ENCODE measurements at regions not wholly inside any gene's neighbourhood (a gene's known extent, or its start where the extent isn't known, plus 50 kb on each side); places are given as distances from the start of the nearest gene placed in this dataset.

GRCh38 chr5:165560648-165561047 lies 2055.2 kb downstream of the MAT2B start:
- no peak overlapping the region for H3K4me2 ChIP-seq (ENCODE audit: insufficient read depth, low read length)
- no peak for TF ChIP-seq CTCF (IDR thresholded peaks at IDR 0.05; ENCODE audit: extremely low read depth, low read depth, low read length)
- H2AFZ ChIP-seq (ENCODE audit: low read length) = no peak overlapping the region
- no peaks in the 10 kb centered on the region for H4K20me1 ChIP-seq (ENCODE audit: insufficient read depth, low read length)
- H3K36me3 ChIP-seq (ENCODE audit: insufficient read depth, low read length) = no peaks in the 10 kb centered on the region
- H3K27ac ChIP-seq (ENCODE audit: low read depth, low read length) = no peak overlapping the region
- no peak overlapping the region for H3K4me3 ChIP-seq (ENCODE audit: insufficient read depth, low read length)
- no peaks in the 10 kb centered on the region for H3K27me3 ChIP-seq (ENCODE audit: insufficient read depth, low read length)
- no peaks in the 10 kb centered on the region for H3K9me3 ChIP-seq (ENCODE audit: low read depth, low read length)
- H3K79me2 ChIP-seq (ENCODE audit: insufficient read depth, low read length) = no peaks in the 10 kb centered on the region
- H3K4me1 ChIP-seq (ENCODE audit: insufficient read depth, low read length) = no peaks in the 10 kb centered on the region
- no peak for DNase-seq (ENCODE audit: insufficient read length, low spot score, missing footprints)

- no peak for TF ChIP-seq CTCF (IDR thresholded peaks at IDR 0.05; ENCODE audit: extremely low read depth, low read depth, low read length)
- Histone ChIP-seq H4K20me1 (ENCODE audit: insufficient read depth, low read length) (no peaks in the 10 kb centered on the region), H3K36me3 (ENCODE audit: insufficient read depth, low read length) (no peaks in the 10 kb centered on the region), H3K9me3 (ENCODE audit: low read depth, low read length) (peaks cover 3% of the 10 kb centered on the region), H2AFZ (ENCODE audit: low read length) (no peak overlapping the region), H3K79me2 (ENCODE audit: insufficient read depth, low read length) (no peaks in the 10 kb centered on the region), H3K27ac (ENCODE audit: low read depth, low read length) (no peak overlapping the region), H3K4me3 (ENCODE audit: insufficient read depth, low read length) (no peak overlapping the region), H3K4me1 (ENCODE audit: insufficient read depth, low read length) (no peaks in the 10 kb centered on the region), H3K27me3 (ENCODE audit: insufficient read depth, low read length) (no peaks in the 10 kb centered on the region), H3K4me2 (ENCODE audit: insufficient read depth, low read length) (no peak overlapping the region)
- no peak for DNase-seq (ENCODE audit: insufficient read length, low spot score, missing footprints)
These were observed 2060.5 kb downstream of the MAT2B start for GRCh38 chr5:165565911-165566310.

- Histone ChIP-seq H4K20me1 (ENCODE audit: insufficient read depth, low read length) (no peaks in the 10 kb centered on the region), H3K27me3 (ENCODE audit: insufficient read depth, low read length) (no peaks in the 10 kb centered on the region), H3K4me3 (ENCODE audit: insufficient read depth, low read length) (no peak overlapping the region), H3K27ac (ENCODE audit: low read depth, low read length) (no peak overlapping the region), H3K36me3 (ENCODE audit: insufficient read depth, low read length) (no peaks in the 10 kb centered on the region), H3K9me3 (ENCODE audit: low read depth, low read length) (peaks cover 5% of the 10 kb centered on the region), H2AFZ (ENCODE audit: low read length) (no peak overlapping the region), H3K79me2 (ENCODE audit: insufficient read depth, low read length) (no peaks in the 10 kb centered on the region), H3K4me2 (ENCODE audit: insufficient read depth, low read length) (no peak overlapping the region), H3K4me1 (ENCODE audit: insufficient read depth, low read length) (no peaks in the 10 kb centered on the region)
- DNase-seq (ENCODE audit: insufficient read length, low spot score, missing footprints) = no peak
- no peak for TF ChIP-seq CTCF (IDR thresholded peaks at IDR 0.05; ENCODE audit: extremely low read depth, low read depth, low read length)
These were observed 2064.1 kb downstream of the MAT2B start for GRCh38 chr5:165569551-165569950.

- H3K4me2 ChIP-seq (ENCODE audit: insufficient read depth, low read length) = no peak overlapping the region
- H3K4me1 ChIP-seq (ENCODE audit: insufficient read depth, low read length) = no peaks in the 10 kb centered on the region
- no peaks in the 10 kb centered on the region for H3K79me2 ChIP-seq (ENCODE audit: insufficient read depth, low read length)
- H3K27ac ChIP-seq (ENCODE audit: low read depth, low read length) = no peak overlapping the region
- no peak for DNase-seq (ENCODE audit: insufficient read length, low spot score, missing footprints)
- no peaks in the 10 kb centered on the region for H3K36me3 ChIP-seq (ENCODE audit: insufficient read depth, low read length)
- no peak overlapping the region for H3K4me3 ChIP-seq (ENCODE audit: insufficient read depth, low read length)
- TF ChIP-seq CTCF (IDR thresholded peaks at IDR 0.05; ENCODE audit: extremely low read depth, low read depth, low read length) = no peak
- no peak overlapping the region for H2AFZ ChIP-seq (ENCODE audit: low read length)
- no peaks in the 10 kb centered on the region for H3K27me3 ChIP-seq (ENCODE audit: insufficient read depth, low read length)
- H4K20me1 ChIP-seq (ENCODE audit: insufficient read depth, low read length) = no peaks in the 10 kb centered on the region
- peaks cover 2% of the 10 kb centered on the region for H3K9me3 ChIP-seq (ENCODE audit: low read depth, low read length)
These were observed 2068.0 kb downstream of the MAT2B start for GRCh38 chr5:165573445-165573844.
